WI38 (cell line): ENCODE measurements at regions not wholly inside any gene's neighbourhood (a gene's known extent, or its start where the extent isn't known, plus 50 kb on each side); places are given as distances from the start of the nearest gene placed in this dataset.

Experiments
- H3K4me3 ChIP-seq: 2 replicates; pipeline ENCODE4 v1.5.1; 2011; ENCODE audit warnings: low read depth, mild to moderate bottlenecking, control low read depth, low read length
- TF ChIP-seq, protein P1 (sequence below): IDR thresholded peaks from 2 replicates; pipeline ENCODE4 v1.5.1; 2012; ENCODE audit warnings: low read depth, mild to moderate bottlenecking, control low read depth, low read length

DNA sequence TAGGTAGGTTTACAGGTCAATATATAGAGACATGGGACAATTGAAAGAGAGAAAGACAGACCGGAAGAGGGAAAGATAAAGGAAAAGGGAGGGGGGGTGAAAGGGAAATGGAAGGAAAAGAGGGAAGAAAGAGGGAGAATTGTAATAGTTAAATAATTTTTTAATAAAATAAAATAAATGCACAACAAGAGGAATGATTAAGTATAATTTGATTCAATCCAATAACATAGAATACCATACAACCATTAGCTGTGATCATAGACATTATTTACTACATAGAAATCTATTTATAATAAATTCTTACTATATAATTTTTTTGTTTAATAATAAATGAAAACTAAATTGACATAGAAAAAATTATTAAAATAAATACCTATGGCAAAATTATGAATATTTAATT is 330.7 kb downstream of the NR4A2 start:
- TF ChIP-seq, protein P1, sequence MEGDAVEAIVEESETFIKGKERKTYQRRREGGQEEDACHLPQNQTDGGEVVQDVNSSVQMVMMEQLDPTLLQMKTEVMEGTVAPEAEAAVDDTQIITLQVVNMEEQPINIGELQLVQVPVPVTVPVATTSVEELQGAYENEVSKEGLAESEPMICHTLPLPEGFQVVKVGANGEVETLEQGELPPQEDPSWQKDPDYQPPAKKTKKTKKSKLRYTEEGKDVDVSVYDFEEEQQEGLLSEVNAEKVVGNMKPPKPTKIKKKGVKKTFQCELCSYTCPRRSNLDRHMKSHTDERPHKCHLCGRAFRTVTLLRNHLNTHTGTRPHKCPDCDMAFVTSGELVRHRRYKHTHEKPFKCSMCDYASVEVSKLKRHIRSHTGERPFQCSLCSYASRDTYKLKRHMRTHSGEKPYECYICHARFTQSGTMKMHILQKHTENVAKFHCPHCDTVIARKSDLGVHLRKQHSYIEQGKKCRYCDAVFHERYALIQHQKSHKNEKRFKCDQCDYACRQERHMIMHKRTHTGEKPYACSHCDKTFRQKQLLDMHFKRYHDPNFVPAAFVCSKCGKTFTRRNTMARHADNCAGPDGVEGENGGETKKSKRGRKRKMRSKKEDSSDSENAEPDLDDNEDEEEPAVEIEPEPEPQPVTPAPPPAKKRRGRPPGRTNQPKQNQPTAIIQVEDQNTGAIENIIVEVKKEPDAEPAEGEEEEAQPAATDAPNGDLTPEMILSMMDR: no peak
- no peak overlapping the region for H3K4me3 ChIP-seq

DNA sequence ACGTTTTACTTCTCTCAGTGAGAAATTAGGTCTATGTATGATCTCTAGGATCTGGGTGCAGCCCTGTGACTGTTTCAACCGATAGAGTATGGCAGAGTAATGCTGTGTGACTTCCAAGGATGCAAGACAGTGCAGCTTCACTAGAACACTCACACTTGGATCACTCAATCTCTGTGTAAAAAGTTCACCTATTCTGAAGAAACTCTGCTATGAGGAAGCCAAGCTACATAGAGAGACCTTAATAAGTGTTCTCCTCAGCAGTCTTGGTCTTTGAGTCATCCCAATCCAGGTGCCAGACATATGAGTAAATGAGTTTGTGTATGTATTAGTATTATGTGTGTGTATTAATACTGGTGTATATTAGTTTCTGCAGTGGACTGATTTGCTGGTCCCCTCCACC is 335.0 kb downstream of the NR4A2 start:
- TF ChIP-seq, protein P1: no peak
- no peak overlapping the region for H3K4me3 ChIP-seq

DNA sequence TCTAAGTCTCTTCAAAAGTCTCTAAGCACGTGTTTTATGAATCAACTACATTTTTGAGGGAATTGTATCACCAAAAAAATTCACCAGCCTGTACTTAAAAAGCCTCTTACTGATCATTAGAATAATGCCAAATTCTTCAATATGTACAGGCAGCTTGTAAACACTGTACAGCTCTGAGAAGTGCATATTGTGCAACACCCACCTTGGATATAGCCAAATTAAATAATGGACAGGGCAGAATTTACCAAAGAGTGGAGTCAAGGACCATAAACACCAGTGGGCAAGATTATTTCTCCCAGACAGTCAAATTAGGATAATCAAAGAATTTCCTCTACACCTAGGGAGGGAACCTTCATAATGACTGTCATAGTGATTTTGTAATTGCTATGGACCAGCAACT is 338.2 kb downstream of the NR4A2 start:
- H3K4me3 ChIP-seq: no peak overlapping the region
- TF ChIP-seq, protein P1: no peak

DNA sequence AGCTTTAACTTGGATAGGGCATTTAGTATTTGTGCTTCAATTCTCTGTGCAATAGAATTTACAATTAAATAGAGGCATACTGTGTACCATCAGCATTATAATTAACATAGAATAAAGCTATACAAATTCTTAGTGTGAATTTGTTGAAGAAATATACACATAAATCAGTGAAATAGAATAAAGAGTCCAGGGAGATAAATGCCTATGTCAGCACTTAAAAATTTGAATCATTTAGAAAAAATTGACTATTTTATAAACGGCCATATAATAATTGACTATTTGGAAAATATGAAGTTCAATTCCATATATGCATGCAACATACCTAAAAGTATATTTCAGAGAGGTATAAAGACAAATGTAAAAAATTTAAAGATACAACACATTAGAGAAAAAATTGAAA is 348.7 kb downstream of the NR4A2 start:
- TF ChIP-seq, protein P1: no peak
- no peak overlapping the region for H3K4me3 ChIP-seq

DNA sequence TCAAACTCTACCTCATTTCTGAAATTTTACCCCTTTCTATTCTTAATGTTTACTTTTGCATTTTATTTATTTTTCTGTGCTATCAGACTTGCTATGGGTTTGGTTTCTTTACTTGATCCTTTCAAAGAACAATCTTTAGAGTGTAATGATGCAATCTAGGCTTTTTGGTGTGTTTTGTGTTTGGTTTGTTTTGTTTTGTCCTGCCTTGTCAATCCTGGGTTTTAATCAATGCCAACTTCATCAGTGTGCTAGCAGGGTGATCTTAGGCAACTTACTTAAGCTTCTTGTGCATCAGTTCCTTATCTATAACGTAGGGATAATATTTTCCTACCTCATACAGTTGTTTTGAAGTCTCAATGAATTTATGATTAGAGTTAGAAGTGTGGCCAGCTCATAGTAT is 350.4 kb downstream of the NR4A2 start:
- no peak overlapping the region for H3K4me3 ChIP-seq
- TF ChIP-seq, protein P1: no peak

DNA sequence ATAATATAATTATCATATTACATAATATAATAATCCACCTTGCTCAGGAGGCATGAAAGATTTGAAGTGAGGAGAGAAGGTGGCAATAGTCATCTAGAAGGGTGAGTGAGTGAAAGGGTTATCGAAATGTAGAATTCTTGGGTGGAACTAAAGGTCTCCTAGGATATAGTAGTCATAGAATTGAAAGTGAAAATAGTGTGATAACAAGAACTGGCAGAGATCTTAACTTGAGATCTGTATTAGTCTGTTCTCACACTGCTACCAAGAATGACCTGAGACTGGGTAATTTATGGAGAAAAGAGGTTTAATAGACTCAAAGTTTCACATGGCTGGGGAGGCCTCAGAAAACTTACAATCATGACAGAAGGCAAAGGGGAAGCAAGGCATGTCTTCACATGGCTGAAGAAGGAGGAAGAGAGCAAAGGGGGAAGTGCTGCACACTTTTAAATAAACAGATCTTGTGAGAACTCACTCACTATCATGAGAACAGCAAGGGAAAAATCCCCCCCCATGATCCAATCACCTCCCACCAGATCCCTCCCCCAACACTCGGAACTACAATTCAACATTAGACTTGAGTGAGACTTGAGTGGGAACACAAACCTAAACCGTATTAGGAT is 351.5 kb downstream of the NR4A2 start:
- TF ChIP-seq, protein P1: no peak
- no peak overlapping the region for H3K4me3 ChIP-seq

DNA sequence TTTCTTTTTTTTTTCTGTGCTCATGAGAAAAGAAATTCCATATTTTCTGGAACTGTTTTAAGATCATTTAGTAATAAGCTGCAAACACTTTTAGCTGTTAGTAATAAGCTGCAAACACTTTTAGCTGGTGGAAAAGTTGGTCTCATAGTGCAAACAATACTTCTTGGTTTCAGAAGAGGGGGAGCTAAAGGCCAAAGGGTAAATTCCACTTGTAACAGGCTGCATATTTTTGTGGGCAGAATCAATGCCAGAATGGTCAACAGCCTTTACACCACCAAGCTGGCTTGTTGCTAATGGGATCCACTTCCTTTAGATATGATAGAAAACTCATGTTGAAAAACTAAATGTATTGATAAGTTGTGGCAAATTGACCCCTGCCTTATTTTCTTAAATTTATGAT is 356.8 kb downstream of the NR4A2 start:
- TF ChIP-seq, protein P1: no peak
- no peak overlapping the region for H3K4me3 ChIP-seq
